GM19035 (cell line): ENCODE measurements at regions not wholly inside any gene's neighbourhood (a gene's known extent, or its start where the extent isn't known, plus 50 kb on each side); places are given as distances from the start of the nearest gene placed in this dataset.

ENCODE experiments used
- ATAC-seq: cut with Tn5 transposase; IDR thresholded peaks from one replicate; pipeline ENCODE4 v1.9.1; 2021; ENCODE audit not compliant: unreplicated experiment

DNA sequence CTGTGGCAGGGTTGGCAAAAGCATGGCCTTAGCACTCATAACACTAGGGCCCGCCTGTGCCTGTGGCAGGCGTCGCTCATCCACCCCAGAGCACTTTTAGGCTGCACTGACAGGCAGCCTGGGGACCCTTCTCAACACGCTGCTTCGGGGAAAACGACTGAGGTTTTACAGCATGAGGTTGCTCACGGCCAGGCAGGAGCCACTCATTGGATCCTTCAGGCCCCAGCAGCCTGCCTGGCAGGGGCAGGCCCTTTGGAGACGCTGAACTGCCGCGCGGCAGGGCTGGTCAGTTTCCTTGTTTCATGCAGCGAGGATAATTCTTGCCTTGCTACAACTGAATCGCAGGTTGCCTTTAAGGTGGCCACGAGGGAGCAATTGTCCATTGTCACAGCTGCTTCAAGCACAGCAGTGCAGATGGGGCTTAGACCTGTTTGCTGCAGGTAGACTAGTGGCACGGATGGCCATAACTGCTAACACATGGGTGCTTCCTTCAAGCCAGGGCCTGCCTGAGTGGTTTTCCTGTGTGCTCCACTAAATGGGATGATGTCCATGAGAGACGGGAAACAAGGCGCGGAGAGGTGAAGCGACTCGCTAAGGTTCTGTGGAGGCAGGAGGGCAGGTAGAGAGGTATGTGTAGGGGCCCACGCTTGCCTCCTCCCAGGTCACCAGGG is 49.9 kb upstream of the HS6ST1 start:
- no peak for ATAC-seq

DNA sequence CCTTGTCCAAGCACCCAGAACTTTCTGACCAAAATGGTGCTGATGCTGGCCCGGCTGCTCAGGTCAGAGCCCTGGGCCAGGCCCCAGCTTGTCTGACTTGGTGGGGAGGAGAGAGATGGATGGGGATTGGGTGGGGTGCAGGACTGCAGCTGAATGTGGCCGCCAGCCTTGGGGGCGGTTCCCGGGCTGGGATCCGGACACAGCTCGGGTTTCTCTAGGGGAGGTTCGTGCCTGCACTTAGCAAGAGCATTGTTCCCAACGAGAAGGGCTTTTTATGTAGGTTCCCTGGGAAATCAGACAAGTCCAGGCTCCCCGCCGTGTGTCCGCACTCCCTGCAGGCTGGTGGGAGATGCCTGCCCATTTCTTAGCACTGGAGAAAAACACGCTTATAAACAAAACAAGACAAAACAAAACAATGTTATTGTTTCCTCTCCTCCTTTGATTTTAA is 50.5 kb upstream of the HS6ST1 start:
- ATAC-seq: no peak

- no peak for ATAC-seq
Observed at GRCh38 chr2:128369602-128370467, 51.2 kb upstream of the HS6ST1 start.

- ATAC-seq: no peak
Observed at GRCh38 chr2:128370468-128371247, 52.0 kb upstream of the HS6ST1 start.

DNA sequence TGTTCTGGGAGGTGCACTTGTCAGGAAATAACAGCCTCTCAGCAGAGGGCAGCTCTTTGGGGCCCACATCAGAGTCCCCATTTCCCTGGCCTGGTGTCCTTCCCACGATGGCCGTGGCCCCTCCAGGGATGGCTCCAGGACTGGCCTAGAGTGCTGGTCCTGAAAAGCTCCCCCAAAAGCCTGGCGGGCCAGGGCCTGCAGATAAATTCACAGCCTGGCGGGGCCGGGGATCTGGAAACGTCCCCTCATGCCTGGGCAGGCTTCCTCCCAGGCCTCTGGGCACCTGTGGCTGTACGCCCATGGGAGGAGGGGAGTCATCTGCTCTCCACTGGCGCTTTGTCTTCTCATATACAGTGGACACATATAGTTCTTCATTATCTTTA is 52.6 kb upstream of the HS6ST1 start:
- ATAC-seq: no peak

- ATAC-seq: no peak
Observed at GRCh38 chr2:128371648-128372345, 53.1 kb upstream of the HS6ST1 start.

DNA sequence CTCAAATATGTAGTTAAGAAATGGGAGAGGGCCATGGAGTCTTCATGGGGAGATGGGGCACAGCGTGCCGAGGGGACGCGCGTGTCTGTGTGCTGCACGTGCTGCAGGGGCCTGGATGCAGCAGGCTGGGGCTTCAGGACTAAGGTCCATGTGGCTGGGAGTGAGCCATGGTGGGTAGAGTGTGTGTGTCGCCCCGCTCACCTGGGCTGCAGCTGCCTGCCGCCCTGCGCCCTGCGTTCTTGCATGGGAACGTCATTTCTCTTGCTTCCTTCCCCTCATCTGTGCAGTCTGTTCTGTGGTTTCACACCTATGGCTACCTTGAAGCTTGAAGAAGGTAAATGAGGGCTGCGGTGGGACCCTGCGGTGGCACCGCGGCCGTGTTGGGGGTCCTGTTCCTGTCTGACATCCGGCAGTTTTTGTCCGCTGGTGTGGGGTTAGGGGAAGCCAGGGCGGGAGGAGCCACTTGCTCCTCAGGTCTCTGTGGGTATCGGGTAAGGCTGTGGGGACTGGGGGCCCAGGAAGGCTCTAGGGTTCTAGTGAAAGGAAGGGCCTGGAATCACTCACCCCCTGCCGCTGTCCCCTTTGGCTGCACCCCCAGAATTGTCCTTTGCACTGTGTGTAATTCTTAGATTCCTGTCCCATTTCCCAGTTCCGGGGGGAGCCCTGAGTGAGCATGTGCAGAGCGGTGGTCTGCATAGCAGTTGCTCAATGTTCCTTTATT is 54.1 kb upstream of the HS6ST1 start:
- no peak for ATAC-seq

DNA sequence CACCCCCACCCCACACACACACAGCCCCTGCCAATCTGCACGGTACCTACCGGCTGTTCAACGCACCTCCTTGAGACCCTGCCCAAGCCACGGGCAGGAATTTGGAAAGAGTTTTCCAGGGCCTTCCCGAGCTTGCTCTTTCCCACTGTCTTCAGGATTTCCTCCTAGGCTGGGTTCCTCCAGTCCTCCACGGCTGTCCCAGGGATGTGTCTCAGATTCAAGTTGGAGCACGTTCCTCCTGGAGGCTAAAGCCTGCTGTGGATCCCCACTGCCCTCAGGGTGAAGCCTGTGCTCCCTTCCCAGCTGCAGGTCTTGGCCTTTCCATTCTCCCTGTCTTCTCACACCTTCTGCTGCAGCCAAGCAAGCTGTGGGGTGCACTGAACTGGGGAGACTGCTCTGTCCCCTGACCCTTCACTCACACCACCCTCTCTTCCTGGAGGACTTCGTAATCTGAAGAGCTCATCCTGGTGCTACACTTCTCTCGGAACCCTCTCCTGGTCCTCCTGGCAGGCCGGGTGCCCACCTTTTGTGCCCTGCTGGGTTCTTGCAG is 54.9 kb upstream of the HS6ST1 start:
- ATAC-seq: no peak

DNA sequence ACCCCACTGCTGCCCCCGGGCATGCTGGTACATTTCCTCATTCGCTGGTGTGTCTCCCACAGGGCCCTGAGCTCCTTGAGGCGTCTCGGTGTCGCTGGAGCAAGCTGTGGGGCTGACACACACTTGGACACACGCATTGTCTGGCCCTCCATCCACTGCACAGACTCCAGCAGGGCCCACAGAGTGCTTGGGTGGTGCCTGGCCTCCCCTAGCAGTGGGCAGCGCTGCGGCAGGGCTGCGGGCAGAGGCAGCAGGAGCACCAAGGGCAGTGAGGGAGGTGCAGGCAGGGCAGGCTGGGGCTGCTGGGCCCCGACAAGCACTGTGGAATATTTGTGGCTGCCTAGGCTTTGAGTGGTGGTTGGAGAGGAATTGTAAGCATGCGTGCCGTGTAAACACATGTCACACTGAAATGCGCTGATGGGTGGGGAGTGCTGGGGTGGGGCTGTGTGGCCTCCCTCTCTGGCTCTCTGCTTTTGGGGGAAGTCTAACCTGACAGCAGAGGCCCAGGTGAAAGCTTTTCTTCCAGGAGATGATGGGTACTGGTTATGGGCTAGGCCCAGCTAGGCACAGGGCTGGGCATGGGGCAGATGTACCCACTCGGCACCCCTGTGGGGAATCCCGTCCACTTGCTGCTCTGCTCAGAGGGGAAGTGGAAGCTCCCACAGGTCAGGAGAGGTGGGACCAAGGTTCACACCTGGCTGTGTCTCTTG is 55.5 kb upstream of the HS6ST1 start:
- ATAC-seq: no peak

DNA sequence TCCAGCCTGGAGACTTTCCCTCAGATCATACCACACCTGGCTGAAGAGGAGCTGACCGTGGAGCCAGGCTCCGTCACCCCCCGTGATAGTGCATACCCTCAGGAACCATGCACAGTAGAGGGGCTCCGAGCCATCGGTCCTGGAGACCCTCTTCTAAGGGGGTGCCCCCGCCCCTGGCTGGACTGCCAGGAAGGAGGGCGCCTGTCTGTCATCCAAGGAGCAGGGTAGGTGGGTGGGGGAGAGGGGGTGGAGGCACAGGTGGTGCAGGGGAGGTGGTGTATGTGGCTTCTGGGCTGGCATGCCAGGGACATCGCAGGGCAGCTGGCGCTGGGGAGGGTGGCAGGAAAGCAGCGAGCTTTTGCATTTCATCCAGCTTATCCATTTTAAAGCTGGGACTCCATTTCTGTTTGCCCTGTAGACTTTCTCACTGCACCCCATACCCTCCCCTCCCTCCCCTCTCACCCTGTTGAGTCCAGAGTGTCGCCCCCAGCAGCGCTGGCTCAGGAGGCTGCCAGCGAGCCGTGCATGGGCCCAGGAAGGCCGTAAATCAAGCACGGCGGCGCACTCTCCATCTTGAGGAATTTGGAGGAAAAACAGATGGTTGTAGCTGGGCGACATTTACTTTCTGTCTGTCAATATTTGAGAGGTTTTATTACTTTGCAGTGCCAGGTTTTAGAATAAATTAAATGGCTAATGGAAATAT is 56.2 kb upstream of the HS6ST1 start:
- ATAC-seq: no peak

- no peak for ATAC-seq
Observed at GRCh38 chr2:128375454-128375853, 56.8 kb upstream of the HS6ST1 start.

DNA sequence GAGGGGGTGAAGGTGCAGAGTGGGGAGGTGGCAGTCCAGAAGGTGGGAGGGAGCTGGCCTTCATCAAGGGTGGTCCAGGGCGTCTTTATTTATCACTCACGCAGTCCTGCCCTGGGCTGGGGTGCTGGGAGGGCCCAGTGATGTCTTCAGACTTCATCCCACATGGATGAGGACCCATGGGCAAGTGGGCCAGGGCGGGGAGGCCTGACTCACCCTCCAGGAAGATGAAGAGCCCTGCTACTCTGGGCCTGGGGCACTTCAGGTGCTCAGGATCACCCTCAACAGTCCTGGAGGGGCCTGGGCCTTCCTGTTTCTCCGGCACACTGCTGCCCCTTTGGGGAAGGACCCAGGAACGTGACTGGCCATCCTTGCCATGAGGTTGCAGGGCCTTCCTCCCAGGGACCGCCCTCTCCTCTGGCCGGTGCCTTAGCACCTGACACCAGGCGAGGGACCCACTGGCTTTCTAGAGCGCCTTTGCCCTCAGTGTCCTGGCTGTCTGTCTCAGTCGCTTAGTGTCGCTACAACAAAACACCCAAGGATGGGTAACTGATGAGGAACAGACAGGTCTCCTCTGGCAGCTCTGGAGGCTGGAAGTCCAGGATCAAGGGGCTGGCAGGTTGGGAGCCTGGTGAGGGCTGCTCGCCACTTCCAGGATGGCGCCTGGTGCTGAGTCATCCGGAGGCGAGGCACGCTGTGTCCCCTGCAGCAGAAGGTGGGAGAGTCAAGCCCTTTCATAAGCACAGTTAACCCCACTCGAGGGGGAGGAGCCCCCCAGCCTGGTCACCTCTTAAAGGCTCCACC is 57.8 kb upstream of the HS6ST1 start:
- no peak for ATAC-seq

GRCh38 chr2:128377071-128377910 is 58.6 kb upstream of the HS6ST1 start:
- no peak for ATAC-seq

DNA sequence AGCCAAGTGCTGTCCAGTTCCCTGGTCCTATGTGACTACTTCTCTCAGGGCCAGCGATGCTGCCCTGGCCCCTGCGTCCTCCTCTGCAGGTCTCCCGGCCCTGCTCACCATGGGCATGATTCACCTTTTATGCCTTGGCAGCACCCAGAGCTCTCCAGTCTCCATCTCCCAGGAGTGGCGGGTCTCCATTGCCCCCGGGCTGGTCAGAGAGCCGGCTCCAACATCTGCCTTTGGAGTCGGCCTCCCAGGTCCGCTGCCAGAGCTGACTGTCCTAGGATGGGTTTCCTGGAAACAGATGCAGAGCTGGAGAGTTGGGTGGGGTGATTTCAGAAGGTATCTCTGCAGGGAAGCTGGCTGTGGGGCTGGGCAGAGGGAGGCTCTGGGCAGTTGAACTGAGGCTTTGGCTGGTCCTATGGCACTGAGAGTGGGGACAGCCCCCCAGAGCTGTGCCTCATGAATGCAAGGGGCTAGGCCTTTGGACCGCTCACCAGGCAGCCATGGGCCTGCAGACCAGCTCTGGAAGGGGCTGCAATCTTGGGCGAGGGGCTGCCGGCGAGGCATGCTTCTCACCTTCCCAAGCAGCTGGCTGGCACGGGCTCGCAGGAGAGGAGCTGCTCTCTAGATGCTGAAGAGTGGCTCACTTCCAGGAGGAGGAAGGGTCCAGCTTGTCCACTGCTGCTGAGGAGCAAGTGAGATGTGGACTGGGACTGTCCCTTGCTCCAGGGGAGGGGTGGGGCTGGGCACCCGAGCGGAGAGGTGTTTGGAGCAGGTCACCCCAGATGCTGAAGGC is 59.8 kb upstream of the HS6ST1 start:
- ATAC-seq: no peak

DNA sequence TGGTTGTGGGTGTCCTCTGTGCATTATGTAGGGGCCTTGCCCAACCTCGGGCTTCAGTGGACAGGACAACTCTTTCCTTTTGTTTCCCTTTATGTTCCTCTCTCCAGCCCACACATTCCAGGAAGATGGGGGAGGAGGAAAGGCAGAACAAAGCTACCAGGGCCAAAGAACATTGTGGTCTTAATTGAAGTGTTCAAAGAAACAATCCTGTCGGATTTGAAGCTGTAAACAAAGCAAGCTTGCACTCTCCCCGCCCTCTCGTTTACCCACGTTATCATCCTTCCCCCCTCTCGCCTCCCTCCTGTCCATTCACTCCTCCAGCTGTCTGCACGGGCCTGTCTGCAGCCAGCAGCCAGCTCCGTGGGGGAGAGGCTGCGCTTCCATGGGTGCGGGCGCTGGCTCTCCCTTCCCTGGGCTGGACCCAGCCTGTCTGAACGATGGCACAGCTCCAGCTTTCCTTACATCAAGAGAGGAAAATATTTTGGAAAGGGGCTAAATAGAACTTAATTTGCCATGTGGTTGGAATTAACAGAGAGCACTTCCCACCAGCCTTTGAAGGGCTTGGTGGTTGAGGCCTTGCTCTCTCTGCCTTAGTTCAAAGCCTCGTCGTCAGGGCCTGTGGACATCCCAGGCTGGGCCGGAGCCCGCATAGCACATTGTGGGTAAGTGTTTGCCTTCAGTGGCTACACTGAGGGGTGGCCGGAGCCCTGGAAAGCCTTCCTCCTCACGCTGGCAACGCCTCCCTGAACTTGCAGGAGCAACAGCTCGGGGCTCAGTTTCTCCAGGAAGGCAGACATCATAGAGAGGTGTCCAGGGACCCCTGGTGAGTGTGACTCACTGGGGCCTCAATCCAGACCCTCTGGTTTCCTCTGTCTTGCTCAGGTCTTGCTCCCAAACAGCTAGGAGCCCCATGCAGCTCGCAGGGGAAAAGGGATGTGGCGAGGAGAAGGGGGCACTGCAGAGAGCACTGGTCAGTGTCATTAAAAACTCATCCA is 60.6 kb upstream of the HS6ST1 start:
- ATAC-seq: no peak
